ENCODE measurements at regions not wholly inside any gene's neighbourhood (a gene's known extent, or its start where the extent isn't known, plus 50 kb on each side); places are given as distances from the start of the nearest gene placed in this dataset.
"Not testable (repeated sequence)": the region's sequence is repeated elsewhere in the genome, so short reads cannot be mapped to it uniquely, and the experiment has no call there.

DNA sequence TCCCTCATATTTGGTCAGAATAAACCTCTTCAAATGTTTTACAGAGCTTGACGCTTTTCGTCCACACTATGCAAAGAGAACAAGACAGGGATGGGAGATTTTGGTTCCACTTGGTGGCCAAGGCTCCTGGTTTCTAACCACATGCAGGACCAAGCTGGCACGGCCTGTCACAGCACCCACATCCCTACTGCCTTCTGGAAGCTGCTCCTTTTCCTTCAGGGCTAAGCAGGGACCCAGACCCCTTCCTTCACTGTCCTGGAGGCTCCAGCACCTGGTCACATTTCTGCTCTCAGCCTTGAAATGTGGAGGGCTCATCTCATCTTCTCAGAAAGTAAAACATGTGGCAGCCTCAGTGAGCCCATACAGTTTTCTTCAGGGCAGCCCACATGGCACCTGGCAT, 50.4 kb upstream of the ARHGEF7 start:
- DNase-seq = no peak

GRCh38 chr13:111062966-111063365, 52.1 kb upstream of the ARHGEF7 start:
- DNase-seq = no peak

DNA sequence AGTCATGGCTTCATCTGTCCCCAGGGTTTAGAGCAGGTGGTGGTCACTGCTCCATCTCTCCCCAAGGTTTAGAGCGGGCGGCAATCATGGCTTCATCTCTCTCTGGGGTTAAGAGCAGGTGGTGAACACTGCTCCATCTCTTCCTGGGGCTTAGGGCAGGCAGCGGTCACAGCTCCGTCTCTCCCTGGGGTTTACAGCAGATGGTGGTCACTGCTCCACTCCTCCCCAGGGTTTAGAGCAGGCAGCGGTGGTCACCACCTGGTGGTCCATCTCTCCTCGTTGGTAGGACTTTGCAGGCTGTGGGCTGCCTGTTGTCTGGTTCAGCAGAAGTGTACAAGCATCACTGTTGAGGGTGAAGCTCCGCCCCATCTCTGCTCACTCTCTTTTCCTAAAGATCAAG, 52.8 kb upstream of the ARHGEF7 start:
- DNase-seq = no peak

DNA sequence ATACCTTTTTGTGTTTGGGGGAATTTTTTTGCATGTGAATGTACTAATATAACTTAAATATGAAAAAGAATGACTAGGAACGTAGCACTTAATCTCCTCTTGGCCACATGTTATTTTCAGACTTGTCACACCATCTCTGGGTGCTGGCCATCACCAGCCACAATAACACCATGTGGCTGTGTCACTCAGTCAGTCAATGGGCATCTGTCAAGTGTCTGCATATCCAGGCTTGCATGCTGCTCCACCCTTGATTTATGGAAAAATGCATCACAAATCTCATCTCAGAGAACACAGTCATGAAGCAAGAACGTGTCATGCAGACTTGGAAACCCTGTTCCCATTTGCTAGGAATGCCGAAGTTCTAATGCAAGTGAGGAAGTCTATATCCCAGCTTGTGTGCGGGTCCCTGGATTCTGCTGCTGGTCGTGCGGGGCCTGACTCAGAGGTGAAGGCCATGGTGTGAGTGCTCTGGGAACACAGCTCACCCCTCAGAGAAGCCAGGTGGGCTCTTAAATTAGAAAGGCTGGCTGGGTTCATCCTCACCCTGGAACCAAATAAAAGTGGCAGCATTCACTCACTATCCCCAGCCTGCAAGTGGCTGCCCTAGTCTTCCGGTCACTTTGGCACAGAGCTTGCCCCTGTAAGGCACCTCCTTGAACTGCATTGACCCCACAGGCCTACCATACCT, 53.6 kb upstream of the ARHGEF7 start:
- DNase-seq = no peak

- no peak for DNase-seq
These were observed 54.7 kb upstream of the ARHGEF7 start for GRCh38 chr13:111060237-111060919.

- DNase-seq = no peak
These were observed 56.2 kb upstream of the ARHGEF7 start for GRCh38 chr13:111058796-111059506.

DNA sequence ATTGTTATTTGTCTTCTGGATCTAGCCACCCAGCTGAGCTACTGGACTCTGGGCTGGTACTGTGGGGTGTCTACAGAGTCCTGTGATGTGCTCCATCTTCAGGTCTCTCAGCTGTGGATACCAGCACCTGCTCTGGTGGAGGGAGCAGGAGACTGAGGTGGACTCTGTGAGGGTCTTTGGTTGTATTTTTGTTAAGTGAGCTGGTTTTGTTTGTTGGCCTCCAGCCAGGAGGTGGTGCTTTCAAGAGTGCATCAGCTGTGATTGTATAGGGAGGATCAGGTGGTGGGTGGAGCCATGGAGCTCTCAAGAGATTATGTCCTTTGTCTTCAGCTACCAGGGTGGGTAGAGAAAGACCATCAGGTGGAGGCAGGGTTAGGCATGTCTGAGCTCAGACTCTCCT, 56.8 kb upstream of the ARHGEF7 start:
- not testable (repeated sequence) for DNase-seq

DNA sequence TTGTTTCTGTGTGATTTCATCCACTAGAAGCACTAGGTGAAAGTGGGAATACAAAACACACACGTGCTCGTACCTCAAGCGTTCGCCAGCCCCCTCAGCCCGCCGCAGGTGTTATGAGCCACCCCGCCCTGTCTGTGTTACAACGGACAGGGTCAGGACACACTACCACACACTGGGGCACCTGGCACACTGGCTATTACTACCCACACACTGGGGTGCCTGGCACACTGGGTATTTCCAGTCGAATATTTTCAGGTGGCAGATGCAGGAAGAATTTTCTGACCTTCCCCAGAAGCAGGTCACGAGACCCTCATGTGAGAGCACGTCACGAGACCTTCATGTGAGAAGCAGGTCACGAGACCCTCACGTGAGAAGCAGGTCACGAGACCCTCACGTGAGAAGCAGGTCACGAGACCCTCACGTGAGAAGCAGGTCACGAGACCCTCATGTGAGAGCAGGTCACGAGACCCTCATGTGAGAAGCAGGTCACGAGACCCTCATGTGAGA, 63.3 kb upstream of the ARHGEF7 start:
- not testable (repeated sequence) for DNase-seq

GRCh38 chr13:111051041-111051725, 63.9 kb upstream of the ARHGEF7 start:
- no peak for DNase-seq

- no peak for DNase-seq
These were observed 64.6 kb upstream of the ARHGEF7 start for GRCh38 chr13:111050539-111050879.

- DNase-seq = no peak
These were observed 65.1 kb upstream of the ARHGEF7 start for GRCh38 chr13:111049791-111050538.

DNA sequence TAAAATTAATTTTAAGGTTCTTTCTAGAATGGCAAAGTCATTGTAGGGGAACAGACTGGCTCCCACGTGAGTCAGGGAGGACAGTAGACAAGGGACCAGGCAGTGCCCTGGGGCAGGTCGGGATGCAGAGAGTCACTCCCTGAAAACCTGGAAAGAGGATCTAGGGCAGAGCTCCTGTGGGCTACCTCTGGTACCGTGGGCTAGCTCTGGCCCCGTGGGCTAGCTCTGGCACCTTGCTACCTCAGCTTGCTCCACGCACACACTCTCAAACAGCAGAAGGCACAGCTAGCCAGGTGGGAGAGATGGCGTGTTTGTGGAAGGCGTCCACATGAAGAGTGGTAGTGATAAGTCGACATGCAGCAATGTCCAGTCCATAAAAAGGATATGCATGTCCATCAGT, 66.7 kb upstream of the ARHGEF7 start:
- no peak for DNase-seq

DNA sequence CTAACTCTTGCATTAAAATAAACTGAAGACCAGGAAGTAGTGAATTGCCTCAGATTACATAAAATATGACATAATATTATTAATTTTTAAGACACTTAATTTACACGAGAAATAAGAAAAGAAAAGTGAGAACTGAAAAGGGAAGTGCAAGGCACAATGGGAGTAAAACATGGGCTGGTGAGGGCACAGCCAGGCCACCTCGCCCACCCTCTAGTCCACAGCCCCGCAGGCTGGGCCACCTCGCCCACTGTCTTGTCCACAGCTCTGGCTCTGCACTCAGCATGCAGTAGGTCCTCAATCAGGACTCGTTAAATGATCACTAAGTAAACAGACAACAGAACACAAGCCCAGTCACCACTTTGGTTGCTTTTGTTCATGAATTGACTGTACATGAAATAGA, 67.8 kb upstream of the ARHGEF7 start:
- DNase-seq = no peak

GRCh38 chr13:111046590-111047141, 68.4 kb upstream of the ARHGEF7 start:
- DNase-seq = no peak

DNA sequence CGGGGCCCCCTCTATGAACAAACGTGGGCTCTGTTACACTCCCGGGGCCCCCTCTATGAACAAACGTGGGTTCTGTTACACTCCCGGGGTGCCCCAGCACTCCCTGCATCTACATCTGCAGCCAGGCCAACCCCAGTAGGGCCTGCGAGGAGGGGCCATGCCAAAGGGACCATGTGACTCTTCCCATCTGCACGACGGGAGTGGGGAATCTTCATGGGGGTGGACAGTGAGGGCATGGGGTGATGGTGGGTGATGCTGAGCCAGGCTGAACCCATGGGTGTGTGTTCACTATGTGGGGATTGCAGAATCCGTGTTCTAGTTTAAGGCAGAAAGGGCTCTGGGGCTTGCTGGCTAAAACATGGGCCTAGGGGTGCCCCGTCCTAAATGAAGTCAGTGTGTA, 69.9 kb upstream of the ARHGEF7 start:
- no peak for DNase-seq

DNA sequence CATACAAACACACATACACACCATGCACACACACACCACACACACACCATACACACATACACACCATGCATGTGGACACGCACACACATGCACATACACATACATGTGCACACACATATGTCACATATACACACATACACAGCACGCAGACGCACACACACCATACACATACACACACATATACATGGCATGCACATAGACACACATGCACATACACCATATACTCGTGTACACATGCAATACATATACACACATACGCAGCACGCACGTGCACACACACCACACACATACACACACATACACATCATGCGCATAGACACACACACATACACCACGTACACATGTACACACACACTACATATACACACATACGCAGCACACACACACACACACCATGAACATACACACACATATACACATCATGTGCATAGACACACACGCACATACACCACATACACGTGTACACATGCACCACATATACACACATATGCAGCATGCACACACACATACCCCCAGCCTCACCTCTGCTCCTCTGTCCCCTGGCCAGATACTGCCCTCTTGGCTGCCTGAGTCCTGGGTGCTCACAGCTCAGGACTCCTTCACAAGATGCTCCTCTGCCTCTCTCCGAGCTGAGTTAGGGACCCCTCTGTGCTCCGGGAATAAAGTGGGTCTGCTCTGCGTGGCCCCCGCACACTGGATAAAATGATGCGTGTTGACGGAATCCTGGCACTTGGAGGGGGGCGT, 70.9 kb upstream of the ARHGEF7 start:
- DNase-seq = no peak

GRCh38 chr13:111043575-111043982, 71.5 kb upstream of the ARHGEF7 start:
- DNase-seq = no peak

DNA sequence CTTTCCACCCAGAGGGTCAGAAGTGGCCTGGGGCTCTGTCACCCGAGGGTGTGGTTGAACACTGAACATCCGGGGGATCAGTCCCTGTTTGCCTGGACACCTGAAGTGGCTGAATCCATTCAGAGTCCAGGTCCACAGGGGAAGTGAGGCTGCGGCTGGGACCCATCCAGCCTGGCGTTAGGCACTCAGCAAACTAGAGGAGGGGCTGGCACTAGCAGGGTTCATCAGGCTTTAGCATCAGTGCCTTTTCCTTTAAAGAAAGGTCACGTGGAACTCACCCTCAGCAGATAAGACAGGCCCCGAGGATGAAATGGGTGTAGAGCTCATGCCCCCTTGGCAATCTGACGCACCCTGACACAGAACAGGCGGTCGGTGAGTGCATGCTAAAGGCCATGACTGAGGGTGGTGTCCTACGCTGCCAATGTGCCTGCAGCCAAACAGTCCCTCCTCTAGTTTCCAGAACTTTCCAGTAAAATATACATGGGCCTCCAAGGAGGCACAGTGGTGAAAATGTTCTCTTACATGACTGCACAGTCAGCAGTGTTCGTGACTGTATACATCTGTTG, 72.4 kb upstream of the ARHGEF7 start:
- no peak for DNase-seq

DNA sequence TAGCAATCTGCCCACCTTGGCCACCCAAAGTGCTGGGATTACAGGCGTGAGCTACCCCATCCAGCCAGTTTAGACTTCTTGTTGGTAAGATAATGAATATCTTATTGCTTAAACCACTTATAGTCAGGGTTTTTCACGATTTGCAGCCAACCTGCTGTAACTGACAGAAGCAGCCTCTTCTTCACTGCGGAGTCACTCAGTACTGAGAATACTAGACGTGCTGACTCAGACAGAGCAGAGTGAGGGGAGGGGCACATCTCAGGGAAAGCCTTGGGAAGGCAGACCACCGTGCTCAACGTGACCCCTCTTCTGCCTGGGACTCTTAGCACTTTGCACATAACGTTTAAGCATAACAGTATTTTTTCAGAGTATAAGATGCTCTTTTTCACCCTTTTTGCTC, 74.3 kb upstream of the ARHGEF7 start:
- no peak for DNase-seq

- no peak for DNase-seq
These were observed 75.4 kb upstream of the ARHGEF7 start for GRCh38 chr13:111039735-111040134.
